ENCODE measurements at regions not wholly inside any gene's neighbourhood (a gene's known extent, or its start where the extent isn't known, plus 50 kb on each side); places are given as distances from the start of the nearest gene placed in this dataset.
A peak's percentile ranks its signal among the peaks of the same experiment; 100 is the strongest.

DNA sequence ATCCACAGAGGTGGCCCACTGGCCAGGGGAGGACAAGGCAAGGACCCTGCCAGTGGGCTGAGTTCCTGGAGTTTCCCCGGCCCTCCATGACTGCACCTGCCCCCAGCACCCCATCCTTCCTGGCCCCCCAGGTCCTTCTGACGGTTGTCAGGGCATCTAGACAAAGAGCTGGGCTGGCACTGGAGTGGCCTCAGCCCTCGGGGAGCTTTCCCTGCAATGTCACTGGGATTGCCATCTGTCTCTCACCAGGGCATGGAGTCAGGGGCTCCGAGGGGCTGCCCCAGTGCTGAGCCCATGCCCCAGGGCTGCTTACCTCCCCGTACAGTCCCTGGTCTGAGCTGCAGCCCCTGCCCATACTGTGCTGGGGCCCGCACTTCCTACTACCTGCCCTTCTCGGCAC lies 446.5 kb upstream of the MKI67 start:
- no peak overlapping the region for H4K8ac ChIP-seq (ENCODE audit: low read depth, low read length)
- no peak overlapping the region for H2BK12ac ChIP-seq (ENCODE audit: low read length)
- H3K4me2 ChIP-seq (ENCODE audit: insufficient read depth, low read length, poor library complexity, severe bottlenecking), result no peak overlapping the region
- H3K79me1 ChIP-seq (ENCODE audit: low read depth, low read length), result no peaks in the 10 kb centered on the region
- no CpG with 5 or more reads among the region's 7 CpGs for WGBS, 2 donors (ENCODE audit: extremely low coverage in 2 of 2, insufficient read length in 2 of 2, insufficient replicate concordance in 1 of 2)
- no peaks in the 10 kb centered on the region for H3K36me3 ChIP-seq (replicated peaks in 1 of 2; ENCODE audit: control insufficient read depth in 2 of 2, insufficient read depth in 2 of 2, low read length in 2 of 2)
- H3K9me3 ChIP-seq (replicated peaks in 1 of 2; ENCODE audit: control insufficient read depth in 2 of 2, insufficient read depth in 1 of 2, low read depth in 1 of 2, low read length in 2 of 2), result no peaks in the 10 kb centered on the region
- DNase-seq (ENCODE audit: low spot score), result no peak
- H3K18ac ChIP-seq (ENCODE audit: low read length), result peak overlapping the region; percentile 45
- no peak overlapping the region for H2BK5ac ChIP-seq (ENCODE audit: low read length)
- H3K23ac ChIP-seq (ENCODE audit: low read depth, low read length, poor library complexity), result peak overlapping the region; percentile 39
- H2BK15ac ChIP-seq (ENCODE audit: low read length), result no peak overlapping the region
- no peak overlapping the region for H3K4ac ChIP-seq (ENCODE audit: low read length)
- H2AK5ac ChIP-seq (ENCODE audit: low read depth, low read length), result no peak overlapping the region
- no peak overlapping the region for H3K27ac ChIP-seq (replicated peaks; ENCODE audit: low read length)
- no peak overlapping the region for H4K91ac ChIP-seq (ENCODE audit: low read depth, low read length, poor library complexity)
- H3K4me1 ChIP-seq (ENCODE audit: control insufficient read depth in 2 of 2, insufficient read depth in 1 of 2, low read depth in 1 of 2, low read length in 2 of 2), result no peaks in the 10 kb centered on the region
- H2AFZ ChIP-seq (ENCODE audit: low read length), result no peak overlapping the region
- H3K4me3 ChIP-seq (ENCODE audit: low read length in 2 of 2), result no peak overlapping the region
- no peak overlapping the region for H3K14ac ChIP-seq (ENCODE audit: low read length)
- no peak overlapping the region for H3K9ac ChIP-seq (ENCODE audit: low read depth, low read length, poor library complexity)
- H3K27me3 ChIP-seq (ENCODE audit: control insufficient read depth in 3 of 3, insufficient read depth in 3 of 3, low read depth in 1 of 3, low read length in 3 of 3), result no peaks in the 10 kb centered on the region
- no peak overlapping the region for H2BK120ac ChIP-seq (ENCODE audit: low read depth, low read length)

- Histone ChIP-seq H3K4ac (ENCODE audit: low read length) (no peak overlapping the region), H2BK15ac (ENCODE audit: low read length) (no peak overlapping the region), H3K18ac (ENCODE audit: low read length) (no peak overlapping the region), H3K9ac (ENCODE audit: low read depth, low read length, poor library complexity) (no peak overlapping the region), H2BK120ac (ENCODE audit: low read depth, low read length) (no peak overlapping the region), H3K79me1 (ENCODE audit: low read depth, low read length) (no peaks in the 10 kb centered on the region), H3K36me3 (replicated peaks in 1 of 2; ENCODE audit: control insufficient read depth in 2 of 2, insufficient read depth in 2 of 2, low read length in 2 of 2) (no peaks in the 10 kb centered on the region), H3K4me1 (ENCODE audit: control insufficient read depth in 2 of 2, insufficient read depth in 1 of 2, low read depth in 1 of 2, low read length in 2 of 2) (no peaks in the 10 kb centered on the region), H4K91ac (ENCODE audit: low read depth, low read length, poor library complexity) (no peak overlapping the region), H4K8ac (ENCODE audit: low read depth, low read length) (no peak overlapping the region), H3K23ac (ENCODE audit: low read depth, low read length, poor library complexity) (no peak overlapping the region), H3K9me3 (replicated peaks in 1 of 2; ENCODE audit: control insufficient read depth in 2 of 2, insufficient read depth in 1 of 2, low read depth in 1 of 2, low read length in 2 of 2) (no peaks in the 10 kb centered on the region), H3K4me2 (ENCODE audit: insufficient read depth, low read length, poor library complexity, severe bottlenecking) (no peak overlapping the region), H2BK12ac (ENCODE audit: low read length) (no peak overlapping the region), H2BK5ac (ENCODE audit: low read length) (no peak overlapping the region), H3K27me3 (ENCODE audit: control insufficient read depth in 3 of 3, insufficient read depth in 3 of 3, low read depth in 1 of 3, low read length in 3 of 3) (no peaks in the 10 kb centered on the region), H3K27ac (replicated peaks; ENCODE audit: low read length) (no peak overlapping the region), H2AFZ (ENCODE audit: low read length) (no peak overlapping the region), H3K4me3 (ENCODE audit: low read length in 2 of 2) (no peak overlapping the region), H2AK5ac (ENCODE audit: low read depth, low read length) (peak overlapping the region; percentile 32), H3K14ac (ENCODE audit: low read length) (no peak overlapping the region)
- DNase-seq (ENCODE audit: low spot score), result no peak
- no CpG with 5 or more reads among the region's 15 CpGs for WGBS, 2 donors (ENCODE audit: extremely low coverage in 2 of 2, insufficient read length in 2 of 2, insufficient replicate concordance in 1 of 2)
Measured at GRCh38 chr10:128573281-128573845, 447.1 kb upstream of the MKI67 start.

DNA sequence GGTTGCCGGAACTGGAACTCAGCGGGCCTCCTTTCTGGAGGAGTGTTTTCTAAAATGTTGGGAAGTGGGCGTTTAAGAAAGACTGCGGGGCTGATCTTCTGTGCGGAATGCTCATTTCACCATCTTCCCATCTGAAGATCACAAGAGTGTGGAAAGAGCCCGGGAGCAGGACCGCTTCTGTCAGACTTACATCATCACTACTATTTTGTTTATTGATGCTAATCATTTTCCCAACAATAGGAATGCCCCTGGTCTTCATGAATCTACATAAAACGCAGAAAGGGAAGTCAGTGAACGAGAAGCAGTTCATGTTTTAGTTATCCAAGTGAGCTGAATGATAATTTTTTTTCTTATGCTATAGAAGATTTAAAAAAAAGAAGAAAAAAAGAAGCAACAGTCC lies 447.8 kb upstream of the MKI67 start:
- Histone ChIP-seq H3K36me3 (replicated peaks in 1 of 2; ENCODE audit: control insufficient read depth in 2 of 2, insufficient read depth in 2 of 2, low read length in 2 of 2) (no peaks in the 10 kb centered on the region), H4K8ac (ENCODE audit: low read depth, low read length) (no peak overlapping the region), H2BK15ac (ENCODE audit: low read length) (no peak overlapping the region), H3K18ac (ENCODE audit: low read length) (no peak overlapping the region), H3K4me2 (ENCODE audit: insufficient read depth, low read length, poor library complexity, severe bottlenecking) (no peak overlapping the region), H3K23ac (ENCODE audit: low read depth, low read length, poor library complexity) (no peak overlapping the region), H2BK12ac (ENCODE audit: low read length) (no peak overlapping the region), H3K27me3 (ENCODE audit: control insufficient read depth in 3 of 3, insufficient read depth in 3 of 3, low read depth in 1 of 3, low read length in 3 of 3) (no peaks in the 10 kb centered on the region), H3K14ac (ENCODE audit: low read length) (no peak overlapping the region), H4K91ac (ENCODE audit: low read depth, low read length, poor library complexity) (no peak overlapping the region), H2AFZ (ENCODE audit: low read length) (no peak overlapping the region), H3K4me3 (ENCODE audit: low read length in 2 of 2) (no peak overlapping the region), H3K4ac (ENCODE audit: low read length) (no peak overlapping the region), H2BK120ac (ENCODE audit: low read depth, low read length) (no peak overlapping the region), H3K9ac (ENCODE audit: low read depth, low read length, poor library complexity) (no peak overlapping the region), H2AK5ac (ENCODE audit: low read depth, low read length) (no peak overlapping the region), H3K9me3 (replicated peaks in 1 of 2; ENCODE audit: control insufficient read depth in 2 of 2, insufficient read depth in 1 of 2, low read depth in 1 of 2, low read length in 2 of 2) (no peaks in the 10 kb centered on the region), H3K4me1 (ENCODE audit: control insufficient read depth in 2 of 2, insufficient read depth in 1 of 2, low read depth in 1 of 2, low read length in 2 of 2) (peaks cover 0 to 3% of the 10 kb centered on the region in 2 donors), H3K79me1 (ENCODE audit: low read depth, low read length) (no peaks in the 10 kb centered on the region), H3K27ac (replicated peaks; ENCODE audit: low read length) (no peak overlapping the region), H2BK5ac (ENCODE audit: low read length) (no peak overlapping the region)
- no CpG with 5 or more reads among the region's 9 CpGs for whole genome bisulfite sequencing, 2 donors (ENCODE audit: extremely low coverage in 2 of 2, insufficient read length in 2 of 2, insufficient replicate concordance in 1 of 2)
- no peak for DNase-seq (ENCODE audit: low spot score)

DNA sequence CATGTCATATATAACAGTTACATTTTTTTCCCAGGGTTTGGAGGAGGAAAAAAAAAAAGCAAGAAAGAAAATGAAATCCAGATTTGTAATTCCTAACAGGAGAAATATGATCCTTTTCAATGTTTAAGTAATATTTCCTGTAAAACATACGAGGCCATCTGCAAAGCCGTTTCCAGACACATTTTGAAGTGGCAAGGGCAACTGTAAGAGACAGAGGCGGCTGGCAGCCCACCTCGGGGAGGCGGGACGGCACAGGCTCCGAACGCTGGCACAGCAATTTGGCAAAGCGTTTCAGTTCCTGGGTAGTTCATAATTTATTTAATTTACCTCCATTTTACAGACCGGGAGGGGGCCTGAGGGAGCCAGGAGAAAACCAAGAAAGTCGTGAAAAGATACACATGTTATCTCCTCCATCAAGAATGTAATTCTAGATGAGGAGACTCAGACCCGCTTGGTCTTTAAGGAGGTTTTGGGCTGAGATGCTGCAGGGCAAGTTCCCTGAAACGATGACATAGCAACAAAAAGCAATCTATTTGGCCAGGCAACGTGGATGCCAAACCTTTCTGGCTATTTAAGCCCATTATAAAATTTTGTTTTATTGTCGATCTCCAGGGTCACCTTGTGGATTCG lies 448.5 kb upstream of the MKI67 start:
- Histone ChIP-seq H3K4me2 (ENCODE audit: insufficient read depth, low read length, poor library complexity, severe bottlenecking) (no peak overlapping the region), H3K18ac (ENCODE audit: low read length) (no peak overlapping the region), H2BK15ac (ENCODE audit: low read length) (no peak overlapping the region), H3K79me1 (ENCODE audit: low read depth, low read length) (no peaks in the 10 kb centered on the region), H2BK12ac (ENCODE audit: low read length) (no peak overlapping the region), H3K27me3 (ENCODE audit: control insufficient read depth in 3 of 3, insufficient read depth in 3 of 3, low read depth in 1 of 3, low read length in 3 of 3) (no peaks in the 10 kb centered on the region), H4K8ac (ENCODE audit: low read depth, low read length) (no peak overlapping the region), H3K9ac (ENCODE audit: low read depth, low read length, poor library complexity) (no peak overlapping the region), H3K4ac (ENCODE audit: low read length) (no peak overlapping the region), H3K4me1 (ENCODE audit: control insufficient read depth in 2 of 2, insufficient read depth in 1 of 2, low read depth in 1 of 2, low read length in 2 of 2) (peaks cover 0 to 4% of the 10 kb centered on the region in 2 donors), H2BK120ac (ENCODE audit: low read depth, low read length) (no peak overlapping the region), H3K4me3 (ENCODE audit: low read length in 2 of 2) (no peak overlapping the region), H2AFZ (ENCODE audit: low read length) (no peak overlapping the region), H3K36me3 (replicated peaks in 1 of 2; ENCODE audit: control insufficient read depth in 2 of 2, insufficient read depth in 2 of 2, low read length in 2 of 2) (no peaks in the 10 kb centered on the region), H2AK5ac (ENCODE audit: low read depth, low read length) (no peak overlapping the region), H3K23ac (ENCODE audit: low read depth, low read length, poor library complexity) (no peak overlapping the region), H3K14ac (ENCODE audit: low read length) (no peak overlapping the region), H3K9me3 (replicated peaks in 1 of 2; ENCODE audit: control insufficient read depth in 2 of 2, insufficient read depth in 1 of 2, low read depth in 1 of 2, low read length in 2 of 2) (no peaks in the 10 kb centered on the region), H4K91ac (ENCODE audit: low read depth, low read length, poor library complexity) (no peak overlapping the region), H2BK5ac (ENCODE audit: low read length) (no peak overlapping the region), H3K27ac (replicated peaks; ENCODE audit: low read length) (no peak overlapping the region)
- whole genome bisulfite sequencing, 2 donors (ENCODE audit: extremely low coverage in 2 of 2, insufficient read length in 2 of 2, insufficient replicate concordance in 1 of 2), result no CpG with 5 or more reads among the region's 16 CpGs
- no peak for DNase-seq (ENCODE audit: low spot score)

Measured in neuronal stem cell (in vitro differentiated cells).